ENCODE measurements at regions not wholly inside any gene's neighbourhood (a gene's known extent, or its start where the extent isn't known, plus 50 kb on each side); places are given as distances from the start of the nearest gene placed in this dataset.
"Not testable (repeated sequence)": the region's sequence is repeated elsewhere in the genome, so short reads cannot be mapped to it uniquely, and the experiment has no call there.

DNA sequence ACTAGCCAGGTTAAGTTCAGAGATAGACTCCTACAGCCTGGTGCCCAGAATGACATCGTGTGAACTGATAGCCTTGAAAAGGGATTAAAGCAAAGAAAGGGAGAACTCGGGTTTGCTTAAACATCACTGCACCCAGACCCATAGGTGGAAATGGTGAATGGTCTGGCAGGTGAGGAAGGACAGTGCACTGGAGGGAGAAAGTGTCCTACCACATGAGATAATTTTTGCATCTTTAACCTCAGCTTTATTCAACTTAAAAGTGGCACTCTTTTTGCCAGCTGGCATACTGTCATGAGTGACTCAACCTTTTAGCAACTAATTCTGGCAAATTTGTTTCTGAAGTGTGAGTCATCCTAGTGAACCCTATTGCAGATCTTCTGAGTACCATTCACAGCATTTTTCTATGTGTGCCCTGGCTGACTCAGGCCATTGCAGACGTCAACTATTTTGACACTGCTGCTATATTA is 53.0 kb upstream of the DAPP1 start:
- DNase-seq, result no peak

DNA sequence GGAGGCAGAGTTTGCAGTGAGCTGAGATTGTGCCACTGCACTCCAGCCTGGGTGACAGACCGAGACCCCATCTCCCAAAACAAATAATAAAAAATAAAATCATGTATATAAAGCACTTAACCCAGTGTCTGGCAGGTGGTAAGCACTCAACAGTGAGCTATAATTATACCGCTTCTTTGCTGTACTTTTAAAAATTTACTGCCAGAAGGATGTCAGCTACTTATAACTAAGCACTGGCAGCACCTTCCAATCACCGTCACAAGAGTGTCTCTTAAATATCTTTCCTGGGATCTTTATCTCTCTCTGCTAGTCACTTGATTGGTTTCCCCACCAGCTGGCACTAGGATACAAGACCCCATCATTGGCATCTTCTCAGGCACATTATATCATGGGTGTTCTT is 53.9 kb upstream of the DAPP1 start:
- no peak for DNase-seq

DNA sequence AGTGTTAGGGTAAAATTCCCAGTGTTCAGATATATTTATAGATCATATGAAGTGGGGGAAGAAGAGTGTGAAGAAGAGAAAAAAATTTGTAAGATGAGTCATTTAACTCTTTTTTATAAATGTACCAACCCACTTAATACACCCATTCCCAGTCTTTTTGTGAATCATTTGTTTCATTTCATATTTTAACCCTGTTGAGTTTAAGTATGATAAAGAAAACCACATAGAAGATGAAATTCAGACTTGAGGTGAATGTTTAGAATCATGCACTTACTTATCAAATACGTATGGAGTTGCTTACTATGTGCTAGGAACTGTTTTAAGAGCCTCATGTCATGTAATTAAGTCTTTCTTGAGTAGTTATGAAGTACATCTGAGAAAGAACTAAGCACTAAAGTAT is 56.6 kb upstream of the DAPP1 start:
- DNase-seq, result no peak

DNA sequence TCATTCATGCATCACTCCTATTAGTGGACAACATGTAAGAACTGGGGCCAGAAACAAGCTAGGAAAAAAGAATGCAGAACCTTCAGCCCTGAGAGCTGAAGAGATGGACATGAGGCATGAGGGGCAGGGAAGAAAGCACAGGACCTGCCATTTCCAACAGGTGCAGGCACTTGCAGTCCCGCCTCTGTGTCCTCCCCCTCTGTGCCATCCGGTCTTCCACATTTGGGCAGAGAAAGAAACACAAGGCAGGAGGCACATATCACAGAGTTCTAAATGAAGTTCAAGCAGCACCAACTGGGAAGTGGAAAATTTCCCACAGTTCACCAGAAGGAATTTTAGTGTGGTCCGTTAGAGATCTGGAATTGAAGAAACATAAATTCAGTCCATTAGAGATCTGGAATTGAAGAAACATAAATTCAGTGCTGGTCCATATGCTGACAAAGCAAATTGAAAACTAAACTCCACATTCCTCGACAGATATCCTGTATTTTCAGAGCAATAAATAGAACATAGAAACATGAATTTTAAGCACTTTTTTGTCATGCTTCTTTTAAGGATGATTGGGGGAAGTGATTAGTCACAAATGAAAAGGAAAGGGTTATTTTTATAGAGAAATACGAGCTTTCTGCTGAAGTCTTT is 57.2 kb upstream of the DAPP1 start:
- no peak for DNase-seq

DNA sequence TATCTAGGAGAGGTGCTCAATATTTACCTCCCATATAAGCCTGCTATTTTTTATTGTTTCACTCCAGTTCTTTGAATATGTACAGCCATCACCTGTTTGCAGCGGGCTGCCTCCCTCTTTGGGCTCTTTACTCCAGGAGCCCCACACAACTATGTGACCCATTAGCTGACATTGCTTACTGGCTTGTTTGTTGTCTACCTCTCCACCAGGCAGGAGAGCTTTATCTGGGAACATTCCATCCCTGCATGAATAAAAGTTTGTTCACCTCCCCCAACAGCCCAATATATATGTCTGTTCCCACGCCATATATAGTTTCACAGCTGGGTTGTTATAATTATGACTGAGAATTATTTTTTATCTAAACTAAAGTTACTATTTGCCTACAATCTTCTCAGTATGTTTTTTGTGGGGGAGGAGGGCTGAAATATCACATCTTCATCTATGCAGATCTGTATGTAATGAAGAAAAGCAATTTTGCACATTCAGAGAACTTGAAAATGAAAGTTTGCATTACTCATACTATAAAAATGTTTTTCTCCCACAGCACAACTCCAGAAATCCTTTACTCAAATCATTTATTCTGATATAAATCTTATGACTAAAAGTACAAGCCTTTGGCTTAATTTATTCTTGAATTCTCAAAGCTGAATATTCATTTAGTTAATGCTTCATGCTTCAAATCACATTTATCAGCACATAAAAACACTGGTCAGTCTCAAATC is 61.2 kb upstream of the DAPP1 start:
- no peak for DNase-seq

DNA sequence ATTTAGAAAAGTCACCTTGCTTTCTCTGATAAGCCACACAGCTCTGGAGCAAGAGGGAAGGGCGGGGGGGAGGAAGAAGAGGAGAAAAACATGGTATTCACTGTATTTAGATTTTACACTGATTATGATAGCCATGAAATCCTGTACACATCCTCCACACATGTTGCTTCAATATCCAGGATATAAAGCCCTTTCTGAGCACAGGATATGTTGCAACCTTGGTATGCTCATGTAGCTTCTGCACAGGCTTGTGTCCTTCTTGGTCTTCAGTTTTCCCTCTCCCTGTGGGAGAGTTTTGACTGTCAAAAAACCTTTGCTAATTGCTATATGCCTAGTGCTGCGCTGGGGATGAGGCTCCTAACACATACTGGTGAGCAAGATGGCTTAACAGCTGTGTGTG is 61.9 kb upstream of the DAPP1 start:
- DNase-seq, result no peak

GRCh38 chr4:99753931-99754330 is 62.7 kb upstream of the DAPP1 start:
- DNase-seq, result no peak

DNA sequence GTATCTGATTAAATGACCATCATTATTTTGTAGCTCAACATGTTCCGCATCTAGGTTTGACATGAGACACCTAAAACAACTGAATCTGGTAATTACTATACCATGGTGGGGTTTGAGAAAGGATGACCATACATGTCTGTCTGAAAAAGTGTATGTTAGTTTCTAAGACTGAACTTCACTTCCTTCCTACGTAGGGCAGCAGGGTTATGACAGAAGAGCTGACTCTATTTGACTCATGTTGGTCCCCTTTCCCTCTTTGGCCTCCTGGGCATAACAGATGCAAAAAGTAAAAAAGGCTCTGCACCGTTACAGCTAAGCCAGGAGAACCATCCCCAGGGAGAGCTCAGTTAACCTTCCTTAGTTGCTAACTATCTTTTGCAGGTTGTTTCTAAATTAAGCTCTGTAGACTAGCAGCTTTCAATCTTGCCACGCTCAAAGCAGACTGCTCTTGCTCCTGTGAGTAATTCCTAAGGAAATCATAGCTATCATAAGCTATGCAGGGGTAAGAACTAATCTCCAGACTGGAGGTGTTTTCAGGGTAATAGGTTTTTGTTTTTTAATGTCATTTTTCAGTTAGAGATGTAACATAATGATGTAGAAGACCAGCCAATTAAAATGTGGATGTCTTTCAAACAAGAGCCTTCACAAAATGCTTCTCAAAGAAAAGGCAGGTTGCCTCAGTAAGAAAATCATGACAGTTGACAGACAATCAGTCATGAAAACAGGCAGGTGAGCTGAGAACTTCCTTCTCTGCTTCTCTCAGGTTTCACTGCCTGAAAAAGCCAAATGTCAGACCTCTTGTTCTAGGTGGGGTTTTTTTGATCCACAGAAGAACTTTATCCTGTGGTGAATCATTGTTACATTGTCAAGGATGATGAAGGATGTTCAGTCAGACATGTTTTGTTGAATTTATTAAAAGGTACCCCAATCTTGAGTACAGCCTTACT is 66.9 kb upstream of the DAPP1 start:
- DNase-seq, result no peak

GRCh38 chr4:99746443-99746842 is 70.2 kb upstream of the DAPP1 start:
- no peak for DNase-seq

DNA sequence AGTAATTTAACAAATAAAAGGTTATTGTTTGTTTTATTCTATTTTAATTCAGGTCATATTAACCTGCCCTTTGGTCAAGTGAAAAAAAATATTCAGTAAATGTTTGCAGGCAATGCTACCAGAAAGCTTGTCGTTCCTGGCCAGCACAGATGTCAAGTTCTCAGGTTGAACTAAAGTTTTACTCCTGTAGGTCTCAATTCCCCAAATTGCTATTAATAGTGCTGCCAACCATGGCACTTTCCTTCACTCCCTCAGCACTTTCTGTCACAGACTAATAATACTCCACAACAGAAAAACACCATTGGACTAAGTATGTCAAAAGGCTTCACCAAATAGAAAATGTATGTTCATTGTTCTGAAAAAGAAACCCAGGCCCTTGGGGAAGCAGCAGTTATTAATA is 79.2 kb upstream of the C4orf54 start:
- DNase-seq, result no peak

GRCh38 chr4:99735822-99736221 is 78.2 kb upstream of the C4orf54 start:
- DNase-seq, result no peak

GRCh38 chr4:99734583-99735322 is 77.1 kb upstream of the C4orf54 start:
- DNase-seq, result no peak

DNA sequence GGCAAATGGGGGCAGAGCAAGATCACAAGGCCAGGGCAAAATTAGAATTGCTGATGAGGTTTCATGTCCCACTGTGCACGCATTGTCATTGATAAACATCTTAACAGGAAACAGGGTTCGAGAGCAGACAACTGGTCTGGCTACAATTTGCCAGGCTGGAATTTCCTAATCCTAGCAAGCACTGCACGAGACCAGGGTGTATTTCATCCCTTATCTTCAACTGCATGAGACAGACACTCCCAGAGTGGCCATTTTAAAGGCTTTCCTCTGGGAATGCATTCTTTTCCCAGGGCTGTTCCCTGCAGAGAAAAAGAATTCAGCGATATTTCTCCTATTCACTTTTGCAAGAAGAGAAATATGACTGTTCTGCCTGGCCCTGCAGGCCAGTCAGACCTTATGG is 75.8 kb upstream of the C4orf54 start:
- DNase-seq, result not testable (repeated sequence)

GRCh38 chr4:99729186-99729585 is 71.6 kb upstream of the C4orf54 start:
- DNase-seq, result no peak

- DNase-seq, result peak; percentile 16
Observed at GRCh38 chr4:99724067-99724466, 66.4 kb upstream of the C4orf54 start.

GRCh38 chr4:99723612-99724011 is 66.0 kb upstream of the C4orf54 start:
- DNase-seq, result peak; percentile 28

DNA sequence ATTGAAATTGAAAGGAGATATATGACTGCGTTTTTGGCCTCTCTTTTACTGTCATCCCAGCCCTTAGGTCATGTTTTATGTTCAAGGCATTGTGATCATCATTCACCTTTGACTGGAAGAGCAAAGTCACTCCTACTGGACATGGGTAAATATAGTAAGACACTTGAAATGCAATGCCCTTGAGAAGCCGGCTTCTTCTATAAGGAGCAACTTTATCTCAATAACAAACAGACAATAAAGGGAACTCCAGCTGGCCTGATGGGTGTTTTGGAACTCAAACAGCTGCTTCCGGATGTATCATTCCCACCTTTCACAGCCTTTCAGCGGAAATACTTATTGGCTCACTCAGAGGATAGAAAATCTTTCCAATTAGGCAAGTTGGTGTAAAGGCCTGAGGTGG is 65.1 kb upstream of the C4orf54 start:
- no peak for DNase-seq

DNA sequence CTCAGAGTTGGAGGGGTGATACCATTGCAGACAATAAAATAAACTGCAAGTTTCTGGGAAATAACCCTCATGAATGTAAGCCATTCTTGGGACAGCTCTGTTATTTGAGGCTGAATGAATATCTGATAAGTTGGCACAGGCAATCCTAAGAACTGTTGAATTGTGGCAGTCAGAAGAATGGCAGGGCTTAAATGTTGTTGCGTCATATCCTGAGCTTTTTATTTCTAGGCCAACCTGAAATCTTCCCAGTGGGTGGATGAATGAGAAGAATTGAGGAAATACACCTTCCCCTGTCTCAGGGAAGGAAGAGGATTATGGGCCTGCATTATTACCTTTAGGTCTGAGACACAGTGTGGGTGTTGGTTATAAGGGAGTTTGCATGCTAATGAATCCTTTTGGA is 64.4 kb upstream of the C4orf54 start:
- no peak for DNase-seq

DNA sequence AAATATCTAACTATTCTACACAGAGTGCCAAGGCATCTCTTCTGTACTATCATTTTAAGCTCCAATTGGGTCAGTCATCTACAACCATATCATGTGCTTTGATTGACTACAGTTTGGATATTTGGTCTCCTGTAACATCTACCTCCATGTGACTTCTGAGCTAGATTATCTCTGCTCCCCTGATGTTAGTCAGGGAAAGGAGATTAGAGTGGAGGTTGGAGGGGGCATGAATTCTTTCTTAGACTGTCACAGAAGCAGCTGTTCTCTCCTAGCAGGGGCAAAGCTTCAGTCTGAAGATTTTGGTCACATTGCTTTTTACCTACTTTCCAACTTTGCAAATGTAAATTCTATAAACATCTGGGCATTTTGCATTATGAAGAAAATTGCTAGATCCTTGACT is 62.6 kb upstream of the C4orf54 start:
- no peak for DNase-seq

GRCh38 chr4:99716996-99717395 is 59.4 kb upstream of the C4orf54 start:
- DNase-seq, result no peak

GRCh38 chr4:99715286-99715685 is 57.7 kb upstream of the C4orf54 start:
- no peak for DNase-seq

DNA sequence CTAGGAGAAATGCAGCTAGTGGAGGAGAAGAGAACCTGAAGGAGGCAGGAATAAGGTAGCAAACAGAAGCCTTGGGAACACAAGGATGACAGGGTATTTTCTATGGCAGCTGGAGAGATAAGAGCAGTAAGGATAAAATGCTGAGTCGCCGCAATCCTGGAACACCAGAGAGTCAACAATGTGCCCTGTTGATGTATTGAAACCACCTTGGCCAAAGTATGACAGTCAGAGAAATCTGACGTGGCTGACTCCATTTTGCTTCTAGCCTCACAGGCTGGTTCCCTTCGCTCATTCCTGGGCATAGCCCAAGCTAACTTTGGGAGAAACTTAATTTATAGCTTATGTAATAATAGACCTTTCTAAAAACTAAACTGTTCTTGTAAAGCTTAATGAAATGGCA is 56.6 kb upstream of the C4orf54 start:
- DNase-seq, result no peak

GRCh38 chr4:99712530-99712929 is 54.9 kb upstream of the C4orf54 start:
- DNase-seq, result no peak

All from midbrain (tissue), 1 donor.